ENCODE measurements at regions not wholly inside any gene's neighbourhood (a gene's known extent, or its start where the extent isn't known, plus 50 kb on each side); places are given as distances from the start of the nearest gene placed in this dataset.
A peak's percentile ranks its signal among the peaks of the same experiment; 100 is the strongest.
"Not testable (repeated sequence)": the region's sequence is repeated elsewhere in the genome, so short reads cannot be mapped to it uniquely, and the experiment has no call there.

DNA sequence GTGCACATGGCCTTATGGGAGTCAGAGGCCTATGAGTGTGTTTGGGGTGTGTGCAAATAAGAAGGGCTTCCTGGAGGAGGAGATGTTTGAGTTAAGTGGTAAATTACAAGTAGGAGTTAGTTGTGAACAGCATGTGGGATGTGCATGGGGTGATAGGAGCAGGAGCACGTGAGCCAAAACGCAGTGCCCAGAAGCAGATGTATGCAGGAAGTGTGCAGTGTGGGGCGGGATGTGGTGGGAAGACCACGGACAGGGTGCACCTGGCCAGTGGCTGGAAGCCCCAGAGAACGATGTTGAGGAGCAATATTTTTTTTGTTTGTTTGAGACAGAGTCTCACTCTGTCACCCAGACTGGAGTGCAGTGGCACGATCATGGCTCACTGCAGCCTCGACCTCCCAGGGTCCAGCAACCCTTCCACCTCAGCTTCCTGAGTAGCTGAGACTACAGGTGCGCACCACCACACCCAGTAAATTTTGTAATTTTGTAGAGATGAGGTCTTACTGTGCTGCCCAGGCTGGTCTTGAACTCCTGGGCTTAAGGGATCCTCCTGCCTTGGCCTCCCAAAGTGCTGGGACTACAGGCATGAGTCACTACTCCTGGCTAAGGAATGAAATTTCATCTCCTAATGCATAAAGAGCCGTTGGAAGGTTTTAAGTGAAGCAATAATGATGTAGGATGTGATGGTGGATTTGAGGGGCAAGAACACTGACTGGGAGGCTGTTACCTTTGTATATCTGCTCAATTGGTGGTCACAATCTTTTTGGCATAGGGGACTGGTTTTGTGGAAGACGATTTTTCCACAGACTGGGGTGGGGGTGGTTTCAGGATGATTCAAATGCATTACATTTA, 78.4 kb downstream of the LYZL2 start (continued):
- TF ChIP-seq, protein P1, sequence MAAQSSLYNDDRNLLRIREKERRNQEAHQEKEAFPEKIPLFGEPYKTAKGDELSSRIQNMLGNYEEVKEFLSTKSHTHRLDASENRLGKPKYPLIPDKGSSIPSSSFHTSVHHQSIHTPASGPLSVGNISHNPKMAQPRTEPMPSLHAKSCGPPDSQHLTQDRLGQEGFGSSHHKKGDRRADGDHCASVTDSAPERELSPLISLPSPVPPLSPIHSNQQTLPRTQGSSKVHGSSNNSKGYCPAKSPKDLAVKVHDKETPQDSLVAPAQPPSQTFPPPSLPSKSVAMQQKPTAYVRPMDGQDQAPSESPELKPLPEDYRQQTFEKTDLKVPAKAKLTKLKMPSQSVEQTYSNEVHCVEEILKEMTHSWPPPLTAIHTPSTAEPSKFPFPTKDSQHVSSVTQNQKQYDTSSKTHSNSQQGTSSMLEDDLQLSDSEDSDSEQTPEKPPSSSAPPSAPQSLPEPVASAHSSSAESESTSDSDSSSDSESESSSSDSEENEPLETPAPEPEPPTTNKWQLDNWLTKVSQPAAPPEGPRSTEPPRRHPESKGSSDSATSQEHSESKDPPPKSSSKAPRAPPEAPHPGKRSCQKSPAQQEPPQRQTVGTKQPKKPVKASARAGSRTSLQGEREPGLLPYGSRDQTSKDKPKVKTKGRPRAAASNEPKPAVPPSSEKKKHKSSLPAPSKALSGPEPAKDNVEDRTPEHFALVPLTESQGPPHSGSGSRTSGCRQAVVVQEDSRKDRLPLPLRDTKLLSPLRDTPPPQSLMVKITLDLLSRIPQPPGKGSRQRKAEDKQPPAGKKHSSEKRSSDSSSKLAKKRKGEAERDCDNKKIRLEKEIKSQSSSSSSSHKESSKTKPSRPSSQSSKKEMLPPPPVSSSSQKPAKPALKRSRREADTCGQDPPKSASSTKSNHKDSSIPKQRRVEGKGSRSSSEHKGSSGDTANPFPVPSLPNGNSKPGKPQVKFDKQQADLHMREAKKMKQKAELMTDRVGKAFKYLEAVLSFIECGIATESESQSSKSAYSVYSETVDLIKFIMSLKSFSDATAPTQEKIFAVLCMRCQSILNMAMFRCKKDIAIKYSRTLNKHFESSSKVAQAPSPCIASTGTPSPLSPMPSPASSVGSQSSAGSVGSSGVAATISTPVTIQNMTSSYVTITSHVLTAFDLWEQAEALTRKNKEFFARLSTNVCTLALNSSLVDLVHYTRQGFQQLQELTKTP (IDR thresholded peaks at IDR 0.05; ENCODE audit: low read depth in 1 of 2, partially characterized antibody in 2 of 2) = peak in 1 of 2 experiments; percentile 61
- TF ChIP-seq SPI1 (IDR thresholded peaks at IDR 0.05; ENCODE audit: borderline replicate concordance, low read depth, low read length) = no peak
- TF ChIP-seq ZNF212 (CRISPR knock-in tag; IDR thresholded peaks at IDR 0.05) = no peak
- no peak for TF ChIP-seq CHCHD3 (CRISPR knock-in tag; IDR thresholded peaks at IDR 0.05)
- TF ChIP-seq ZNF589 (CRISPR knock-in tag; IDR thresholded peaks at IDR 0.05; ENCODE audit: low read depth) = no peak
- no peak for TF ChIP-seq ARNT (IDR thresholded peaks at IDR 0.05)
- TF ChIP-seq CREBBP (IDR thresholded peaks at IDR 0.05; ENCODE audit: low read depth, low read length) = no peak
- TF ChIP-seq ZNF444 (CRISPR knock-in tag; IDR thresholded peaks at IDR 0.05) = no peak
- TF ChIP-seq CTBP1 (IDR thresholded peaks at IDR 0.05; ENCODE audit: borderline replicate concordance) = no peak
- no peak for TF ChIP-seq CREB1 (IDR thresholded peaks at IDR 0.05)
- TF ChIP-seq CREB1 (CRISPR knock-in tag; IDR thresholded peaks at IDR 0.05) = no peak
- TF ChIP-seq, protein P2, sequence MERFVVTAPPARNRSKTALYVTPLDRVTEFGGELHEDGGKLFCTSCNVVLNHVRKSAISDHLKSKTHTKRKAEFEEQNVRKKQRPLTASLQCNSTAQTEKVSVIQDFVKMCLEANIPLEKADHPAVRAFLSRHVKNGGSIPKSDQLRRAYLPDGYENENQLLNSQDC (CRISPR knock-in tag; IDR thresholded peaks at IDR 0.05) = no peak
- no peak for TF ChIP-seq ZNF644 (tag; IDR thresholded peaks at IDR 0.05; ENCODE audit: low read depth)
- no peak for TF ChIP-seq KDM4B (IDR thresholded peaks at IDR 0.05; ENCODE audit: borderline replicate concordance in 2 of 2, low read depth in 1 of 2)
- TF ChIP-seq GABPB1 (CRISPR knock-in tag; IDR thresholded peaks at IDR 0.05) = no peak

DNA sequence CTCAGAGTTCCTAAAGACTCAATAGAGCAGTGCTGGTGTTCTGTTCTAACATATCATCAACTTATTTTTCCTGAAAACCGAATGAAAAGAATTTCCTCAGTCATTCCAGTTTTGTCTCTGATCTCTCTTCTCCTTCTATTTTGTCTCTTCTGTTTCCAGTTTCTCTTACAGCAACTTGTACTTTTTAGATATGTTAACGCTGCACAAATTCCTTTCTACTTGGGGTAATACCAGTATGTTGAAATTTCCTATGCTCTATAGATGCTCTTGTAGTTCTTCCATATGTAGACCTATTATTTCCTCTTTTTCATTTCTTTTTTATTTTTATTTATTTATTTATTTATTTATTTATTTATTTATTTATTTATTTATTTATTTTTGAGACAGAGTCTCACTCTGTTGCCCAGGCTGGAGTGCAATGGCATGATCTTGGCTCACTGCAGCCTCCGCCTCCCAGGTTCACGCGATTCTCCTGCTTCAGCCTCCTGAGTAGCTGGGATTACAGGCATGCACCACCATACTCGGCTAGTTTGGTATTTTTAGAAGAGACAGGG, 80.3 kb downstream of the LYZL2 start:
- H3K4me2 ChIP-seq (ENCODE audit: insufficient read depth, low read length); POLR2A ChIA-PET; in situ Hi-C loops (cut with MboI); CTCF ChIA-PET (ENCODE audit: low intra/inter-chr PET ratio); H3K79me2 ChIP-seq (ENCODE audit: control insufficient read depth, insufficient read depth, low read length); H3K9ac ChIP-seq (ENCODE audit: insufficient read depth in 1 of 2, low read depth in 2 of 2, low read length in 2 of 2); ATAC-seq; BruUV-seq (replicated peaks); H3K9me1 ChIP-seq (ENCODE audit: control insufficient read depth, insufficient read depth, low read length); H3K27ac ChIP-seq (ENCODE audit: extremely low read depth, low read depth, low read length); intact Hi-C loops (cut with micrococcal nuclease); H3K27me3 ChIP-seq (ENCODE audit: control insufficient read depth in 2 of 2, insufficient read depth in 2 of 2, low read length in 2 of 2); FAIRE-seq; H4K20me1 ChIP-seq (replicated peaks; ENCODE audit: control insufficient read depth, insufficient read depth, low read length); H3K9me3 ChIP-seq (replicated peaks; ENCODE audit: control insufficient read depth, insufficient read depth, low read depth, low read length); DNase-seq (ENCODE audit: extremely low read depth in 1 of 4, low spot score in 3 of 4); H3K36me3 ChIP-seq (ENCODE audit: control insufficient read depth, insufficient read depth, low read length); H3K4me3 ChIP-seq: not testable (repeated sequence)
- Histone ChIP-seq H2AFZ (ENCODE audit: low read depth, low read length) (peak overlapping the region; percentile 28), H3K4me1 (replicated peaks in 1 of 2; ENCODE audit: control insufficient read depth in 2 of 2, insufficient read depth in 2 of 2, low read length in 2 of 2) (peaks cover 24 to 28% of the 10 kb centered on the region in 2 experiments)
- 72% methylated on average over 6 of the region's 6 CpGs for WGBS (ENCODE audit: insufficient coverage, low coverage, missing lambda C conversion rate)

All from K562 (cell line).